Mesothelial cell of epicardium (in vitro differentiated cells): ENCODE measurements at regions not wholly inside any gene's neighbourhood (a gene's known extent, or its start where the extent isn't known, plus 50 kb on each side); places are given as distances from the start of the nearest gene placed in this dataset.

Experiments used
- DNase-seq, 2 experiments: peaks; one replicate each; pipeline ENCODE4 v3.0.0; 2021; ENCODE audit warnings: low spot score in 2 of 2; ENCODE audit not compliant: unreplicated experiment in 2 of 2
- H3K27ac Mint-ChIP-seq: 2 replicates; pipeline ENCODE4 v1.8.0; 2021; ENCODE audit warnings: mixed read lengths
- H3K27me3 Mint-ChIP-seq: 2 replicates; pipeline ENCODE4 v1.8.0; 2021; ENCODE audit warnings: low read depth, mixed read lengths
- H3K36me3 Mint-ChIP-seq: 2 replicates; pipeline ENCODE4 v1.8.0; 2021; ENCODE audit warnings: mixed read lengths
- H3K4me1 Mint-ChIP-seq: 2 replicates; pipeline ENCODE4 v1.8.0; 2021; ENCODE audit warnings: mixed read lengths
- H3K4me3 Mint-ChIP-seq: 2 replicates; pipeline ENCODE4 v1.8.0; 2021; ENCODE audit warnings: mild to moderate bottlenecking, moderate library complexity, mixed read lengths
- H3K9me3 Mint-ChIP-seq: 2 replicates; pipeline ENCODE4 v1.8.0; 2021; ENCODE audit warnings: mixed read lengths
- TF ChIP-seq, protein P1 (sequence below): fragments of 200-600 bp; sonication (generic); IDR thresholded peaks from one replicate; pipeline ENCODE4 v1.5.0; 2021; ENCODE audit warnings: antibody characterized with exemption; ENCODE audit not compliant: unreplicated experiment

DNA sequence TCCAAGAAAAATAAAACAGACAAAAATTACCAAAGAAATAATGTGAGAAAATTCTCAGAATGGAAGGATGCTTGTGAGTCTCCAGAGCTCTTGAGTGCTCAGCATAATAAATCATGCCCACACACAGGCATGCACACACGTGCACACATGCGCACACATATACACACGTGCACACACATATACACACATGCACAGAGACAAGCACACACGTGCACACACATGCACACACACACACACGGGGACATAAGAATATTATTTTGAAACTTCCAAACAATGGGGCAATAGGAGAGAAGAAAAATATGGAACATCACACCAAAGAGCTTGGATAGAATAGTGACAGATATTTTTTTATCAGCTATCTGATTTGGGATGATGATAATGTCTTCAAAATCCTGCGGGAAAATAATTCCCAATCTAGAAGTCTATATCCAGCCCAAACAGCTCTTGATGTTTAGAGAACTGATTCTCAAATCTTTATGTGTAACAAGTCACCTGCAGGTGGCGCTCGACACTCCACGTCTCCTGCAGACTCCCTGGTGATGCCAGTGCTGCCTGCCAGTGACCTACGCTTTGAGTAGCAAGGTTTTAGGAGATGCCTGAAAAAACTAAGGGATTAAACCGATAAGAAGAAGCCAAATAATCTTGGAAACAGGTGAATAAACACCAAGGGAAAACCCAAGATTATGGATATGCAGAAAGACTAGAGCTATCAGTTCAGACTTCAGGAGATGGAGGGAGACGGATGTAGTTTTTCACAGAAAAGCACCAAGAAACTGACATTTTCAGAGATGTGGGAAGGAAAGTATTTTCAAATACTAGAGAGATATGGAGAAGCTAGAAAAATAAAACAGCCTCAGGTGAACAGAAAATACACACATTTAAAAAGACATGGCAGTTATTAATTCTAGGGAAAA is 743.6 kb downstream of the ETS1 start:
- H3K36me3 Mint-ChIP-seq, result no peaks in the 10 kb centered on the region
- TF ChIP-seq, protein P1, sequence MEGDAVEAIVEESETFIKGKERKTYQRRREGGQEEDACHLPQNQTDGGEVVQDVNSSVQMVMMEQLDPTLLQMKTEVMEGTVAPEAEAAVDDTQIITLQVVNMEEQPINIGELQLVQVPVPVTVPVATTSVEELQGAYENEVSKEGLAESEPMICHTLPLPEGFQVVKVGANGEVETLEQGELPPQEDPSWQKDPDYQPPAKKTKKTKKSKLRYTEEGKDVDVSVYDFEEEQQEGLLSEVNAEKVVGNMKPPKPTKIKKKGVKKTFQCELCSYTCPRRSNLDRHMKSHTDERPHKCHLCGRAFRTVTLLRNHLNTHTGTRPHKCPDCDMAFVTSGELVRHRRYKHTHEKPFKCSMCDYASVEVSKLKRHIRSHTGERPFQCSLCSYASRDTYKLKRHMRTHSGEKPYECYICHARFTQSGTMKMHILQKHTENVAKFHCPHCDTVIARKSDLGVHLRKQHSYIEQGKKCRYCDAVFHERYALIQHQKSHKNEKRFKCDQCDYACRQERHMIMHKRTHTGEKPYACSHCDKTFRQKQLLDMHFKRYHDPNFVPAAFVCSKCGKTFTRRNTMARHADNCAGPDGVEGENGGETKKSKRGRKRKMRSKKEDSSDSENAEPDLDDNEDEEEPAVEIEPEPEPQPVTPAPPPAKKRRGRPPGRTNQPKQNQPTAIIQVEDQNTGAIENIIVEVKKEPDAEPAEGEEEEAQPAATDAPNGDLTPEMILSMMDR, result peak; percentile 61
- peaks cover 2% of the 10 kb centered on the region for H3K4me1 Mint-ChIP-seq
- DNase-seq, result peak; percentile 58 to 79
- no peak overlapping the region for H3K27ac Mint-ChIP-seq
- no peaks in the 10 kb centered on the region for H3K9me3 Mint-ChIP-seq
- H3K4me3 Mint-ChIP-seq, result no peak overlapping the region
- no peaks in the 10 kb centered on the region for H3K27me3 Mint-ChIP-seq

DNA sequence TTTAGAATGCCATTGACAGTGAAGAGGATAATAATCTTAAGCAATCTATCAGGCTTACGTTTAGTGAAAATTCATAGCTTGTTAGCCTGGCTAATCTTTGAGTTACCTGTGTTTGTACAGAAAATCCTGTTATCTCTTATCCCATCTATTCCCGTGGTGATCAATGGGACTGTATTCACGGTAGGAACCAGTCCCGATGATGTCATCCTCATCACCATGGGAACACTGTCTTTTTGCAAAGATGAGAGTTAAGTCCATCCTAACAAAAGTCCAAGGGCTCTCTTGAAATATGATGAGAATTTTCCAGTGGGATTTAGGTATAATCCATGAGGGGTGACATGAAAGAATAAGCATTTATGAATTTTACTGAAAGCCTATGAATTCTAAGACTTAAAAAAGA is 762.2 kb downstream of the ETS1 start:
- DNase-seq, result no peak
- TF ChIP-seq, protein P1, result no peak
- Mint-ChIP-seq H3K27ac (no peak overlapping the region), H3K9me3 (peaks cover 4% of the 10 kb centered on the region), H3K4me3 (no peak overlapping the region), H3K36me3 (no peaks in the 10 kb centered on the region), H3K27me3 (peaks cover 1% of the 10 kb centered on the region), H3K4me1 (no peaks in the 10 kb centered on the region)

DNA sequence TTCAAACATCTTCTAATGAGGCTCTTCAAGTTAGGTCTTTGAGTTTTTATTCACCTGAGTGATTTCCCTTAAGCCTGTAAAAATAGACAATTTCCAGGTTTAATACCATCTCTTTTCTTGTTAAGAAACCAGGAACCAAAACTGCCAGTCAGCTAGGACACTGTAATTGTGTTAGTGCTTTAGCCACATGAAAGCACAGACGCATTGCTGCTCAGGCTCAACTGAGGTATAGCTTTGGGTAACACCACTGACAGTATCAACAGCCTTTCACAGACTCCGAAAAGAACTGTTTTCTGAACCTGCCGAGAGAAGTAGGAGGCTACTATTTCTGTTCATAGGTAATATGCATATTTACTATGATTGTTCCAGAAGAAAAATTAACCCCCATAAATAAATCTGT is 768.7 kb downstream of the ETS1 start:
- no peaks in the 10 kb centered on the region for H3K27me3 Mint-ChIP-seq
- no peaks in the 10 kb centered on the region for H3K36me3 Mint-ChIP-seq
- no peak overlapping the region for H3K27ac Mint-ChIP-seq
- TF ChIP-seq, protein P1, result no peak
- H3K4me1 Mint-ChIP-seq, result no peaks in the 10 kb centered on the region
- DNase-seq, result no peak
- no peak overlapping the region for H3K4me3 Mint-ChIP-seq
- no peaks in the 10 kb centered on the region for H3K9me3 Mint-ChIP-seq

DNA sequence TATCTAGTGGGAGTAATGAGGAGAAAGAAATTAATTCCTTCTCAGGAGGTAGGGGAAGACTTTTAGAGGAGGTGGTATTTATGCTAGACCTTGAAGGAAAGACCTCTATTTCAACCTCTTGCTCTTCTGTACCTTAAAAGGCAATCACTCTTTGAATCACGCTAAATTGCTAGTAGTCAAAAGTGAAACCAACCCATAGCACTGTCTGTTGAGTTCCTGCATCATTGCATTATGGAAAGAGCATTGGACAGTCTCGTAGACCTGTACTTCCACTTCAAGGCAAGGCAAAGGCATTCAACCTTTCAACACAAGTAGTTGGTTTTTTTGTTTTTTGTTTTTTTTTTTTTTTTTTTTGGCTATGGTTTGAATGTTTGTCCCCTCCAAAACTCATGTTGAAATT is 770.4 kb downstream of the ETS1 start:
- Mint-ChIP-seq H3K27me3 (no peaks in the 10 kb centered on the region), H3K4me1 (no peaks in the 10 kb centered on the region)

DNA sequence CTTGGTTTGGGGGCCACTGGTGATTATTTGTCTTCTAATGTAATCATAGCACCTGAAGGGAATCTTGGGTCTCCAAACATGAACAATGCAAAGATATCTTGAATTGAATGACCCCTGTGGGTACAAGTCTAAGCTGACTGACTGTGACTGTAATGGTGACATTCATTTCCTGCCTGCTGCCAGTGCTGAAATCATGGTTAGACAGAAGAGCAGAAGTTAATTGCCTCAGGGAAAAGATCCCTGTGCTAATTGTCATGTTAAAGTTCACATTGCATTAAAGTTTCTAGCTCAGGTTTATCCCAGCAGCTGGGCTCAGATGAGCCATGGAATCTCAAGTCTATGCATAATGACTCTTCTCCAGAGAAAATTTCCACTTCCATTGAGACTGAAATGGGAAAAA is 772.0 kb downstream of the ETS1 start:
- H3K4me3 Mint-ChIP-seq, result no peak overlapping the region
- TF ChIP-seq, protein P1, result no peak
- no peaks in the 10 kb centered on the region for H3K9me3 Mint-ChIP-seq
- H3K27ac Mint-ChIP-seq, result no peak overlapping the region
- H3K36me3 Mint-ChIP-seq, result no peaks in the 10 kb centered on the region
- H3K27me3 Mint-ChIP-seq, result peaks cover 6% of the 10 kb centered on the region
- DNase-seq, result no peak
- H3K4me1 Mint-ChIP-seq, result no peaks in the 10 kb centered on the region

More for the DNA sequence above, 770.4 kb downstream of the ETS1 start:
- TF ChIP-seq, protein P1, result no peak
- Mint-ChIP-seq H3K27ac (no peak overlapping the region), H3K9me3 (no peaks in the 10 kb centered on the region), H3K36me3 (no peaks in the 10 kb centered on the region), H3K4me3 (no peak overlapping the region)
- DNase-seq, result no peak
